OCI-LY3 (cell line): ENCODE measurements at regions not wholly inside any gene's neighbourhood (a gene's known extent, or its start where the extent isn't known, plus 50 kb on each side); places are given as distances from the start of the nearest gene placed in this dataset.

Experiments used
- EZH2phosphoT487 ChIP-seq: fragments of 200-600 bp; shearing (Covaris generic); IDR thresholded peaks from 2 replicates; pipeline ENCODE4 v1.6.1; 2018; ENCODE audit warnings: antibody characterized with exemption, mixed run types, low read depth
- TF ChIP-seq, protein P1 (sequence below): fragments of 200-600, 300-600 bp; sonication (generic); IDR thresholded peaks from 2 replicates; pipeline ENCODE4 v1.5.1; 2014; ENCODE audit warnings: antibody characterized with exemption, low read length, low read depth

DNA sequence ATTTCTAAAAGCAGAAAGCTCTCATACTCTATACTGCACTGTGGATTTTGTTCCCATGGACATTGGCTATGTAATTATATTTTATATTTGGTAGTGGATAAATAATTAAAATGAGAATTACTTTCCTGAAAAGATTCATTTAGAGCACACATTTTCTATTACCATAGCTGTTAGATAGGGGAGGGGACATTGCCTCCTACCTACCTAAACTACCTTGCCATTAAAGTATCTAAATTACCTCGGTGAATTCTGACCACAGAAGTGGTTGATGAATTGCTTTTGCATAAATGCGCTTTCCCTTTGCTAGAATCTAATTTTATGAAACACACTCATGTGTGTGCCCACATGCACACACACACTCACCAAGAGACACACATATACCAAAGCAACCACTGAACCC, 329.1 kb downstream of the MTX2 start:
- no peak for TF ChIP-seq EZH2phosphoT487
- TF ChIP-seq, protein P1, sequence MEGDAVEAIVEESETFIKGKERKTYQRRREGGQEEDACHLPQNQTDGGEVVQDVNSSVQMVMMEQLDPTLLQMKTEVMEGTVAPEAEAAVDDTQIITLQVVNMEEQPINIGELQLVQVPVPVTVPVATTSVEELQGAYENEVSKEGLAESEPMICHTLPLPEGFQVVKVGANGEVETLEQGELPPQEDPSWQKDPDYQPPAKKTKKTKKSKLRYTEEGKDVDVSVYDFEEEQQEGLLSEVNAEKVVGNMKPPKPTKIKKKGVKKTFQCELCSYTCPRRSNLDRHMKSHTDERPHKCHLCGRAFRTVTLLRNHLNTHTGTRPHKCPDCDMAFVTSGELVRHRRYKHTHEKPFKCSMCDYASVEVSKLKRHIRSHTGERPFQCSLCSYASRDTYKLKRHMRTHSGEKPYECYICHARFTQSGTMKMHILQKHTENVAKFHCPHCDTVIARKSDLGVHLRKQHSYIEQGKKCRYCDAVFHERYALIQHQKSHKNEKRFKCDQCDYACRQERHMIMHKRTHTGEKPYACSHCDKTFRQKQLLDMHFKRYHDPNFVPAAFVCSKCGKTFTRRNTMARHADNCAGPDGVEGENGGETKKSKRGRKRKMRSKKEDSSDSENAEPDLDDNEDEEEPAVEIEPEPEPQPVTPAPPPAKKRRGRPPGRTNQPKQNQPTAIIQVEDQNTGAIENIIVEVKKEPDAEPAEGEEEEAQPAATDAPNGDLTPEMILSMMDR = no peak
